Upper lobe of left lung (tissue), 6 donors: ENCODE measurements at regions not wholly inside any gene's neighbourhood (a gene's known extent, or its start where the extent isn't known, plus 50 kb on each side); places are given as distances from the start of the nearest gene placed in this dataset.
"Not testable (repeated sequence)": the region's sequence is repeated elsewhere in the genome, so short reads cannot be mapped to it uniquely, and the experiment has no call there.

Source experiments
- ATAC-seq, 2 donors: fragments of 200-7000 bp; cut with Tn5 transposase; one replicate each; pipeline ENCODE4 v1.9.1; 2022; ENCODE audit warnings: mild to moderate bottlenecking in 2 of 2, moderate library complexity in 2 of 2; ENCODE audit not compliant: low FRiP score in 2 of 2
- DNase-seq, 2 donors: peaks; one replicate each; pipeline ENCODE4 v3.0.0-alpha.2; 2019 to 2020
- H3K27ac ChIP-seq, 4 donors: fragments of 200-600 bp; sonication (generic); one replicate each; pipeline ENCODE4 v1.5.1; 2016 to 2019
- H3K27me3 ChIP-seq, 4 donors: fragments of 200-600 bp; sonication (generic); one replicate each; pipeline ENCODE4 v1.5.1; 2017 to 2019
- H3K36me3 ChIP-seq, 4 donors: fragments of 200-600 bp; sonication (generic); one replicate each; pipeline ENCODE4 v1.5.1; 2016 to 2019
- H3K4me1 ChIP-seq, 4 donors: fragments of 200-600 bp; sonication (generic); one replicate each; pipeline ENCODE4 v1.5.1; 2018 to 2019
- H3K4me3 ChIP-seq, 4 donors: fragments of 200-600 bp; sonication (generic); one replicate each; pipeline ENCODE4 v1.5.1; 2017 to 2019; ENCODE audit warnings: mild to moderate bottlenecking in 2 of 4, moderate library complexity in 1 of 4
- H3K9me3 ChIP-seq, 4 donors: fragments of 200-600 bp; sonication (generic); one replicate each; pipeline ENCODE4 v1.5.1; 2018 to 2019
- EP300 ChIP-seq, 4 donors: sonication (generic); formaldehyde crosslinking; IDR thresholded peaks; one replicate each; pipeline ENCODE4 v1.5.1; 2017; ENCODE audit warnings: antibody characterized with exemption in 4 of 4, control low read depth in 2 of 4
- POLR2A ChIP-seq, 4 donors: fragments of 450-650 bp; IDR thresholded peaks; one replicate each; pipeline ENCODE4 v1.5.1; 2016 to 2017; ENCODE audit warnings: antibody characterized with exemption in 4 of 4, mild to moderate bottlenecking in 2 of 4
- POLR2AphosphoS5 ChIP-seq, 2 donors: sonication (generic); formaldehyde crosslinking; IDR thresholded peaks; one replicate each; pipeline ENCODE4 v1.5.1; 2017; ENCODE audit warnings: antibody characterized with exemption in 2 of 2
- WGBS, 2 donors: methylation state at CpG; one replicate each; pipeline ENCODE4 v1.1.5; 2017 to 2018; 5-methylcytosine and 5-hydroxymethylcytosine counted together
- small RNA-seq, 4 donors: library from RNA; depleted of rRNA; stranded (forward); fragments of <200 nt; gene quantifications; one replicate each; pipeline ENCODE3, GENCODE V24; 2016
- TF ChIP-seq, protein P1 (sequence below), 6 experiments: fragments of 450-650 bp in 4 of 6; fragments of 200-600 bp in 2 of 6; sonication (generic) in 2 of 6; IDR thresholded peaks; one replicate each; pipeline ENCODE4 v1.5.1; 2016 to 2019; ENCODE audit warnings: antibody characterized with exemption in 6 of 6
- donor health status: DM: no; HTN: no; CAD: no; lungs with moderate emphysema.
- donor health status: DM: no; HTN: yes; CAD: no; lungs with severe emphysema.

DNA sequence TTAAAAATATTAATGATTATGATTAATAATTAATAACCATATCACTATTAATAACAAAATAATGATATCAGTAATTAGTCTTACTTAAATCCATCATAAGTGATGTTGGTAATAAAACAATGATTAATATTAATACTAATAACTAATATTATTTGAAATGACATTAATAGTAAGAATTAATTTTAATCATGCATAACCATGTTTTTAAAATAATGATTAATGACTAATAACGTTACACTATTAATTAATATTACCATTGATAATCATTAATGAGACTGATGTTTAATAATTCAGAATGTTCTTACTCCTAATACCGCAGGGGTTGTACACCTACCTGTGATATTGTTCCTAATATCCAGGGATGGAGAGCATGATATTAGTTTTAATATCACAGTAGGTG lies 53.4 kb upstream of the FRG2C start:
- no peaks in the 10 kb centered on the region for H3K9me3 ChIP-seq
- no peak overlapping the region for H3K27ac ChIP-seq
- ATAC-seq (no peak), DNase-seq (no peak)
- no peak overlapping the region for H3K4me3 ChIP-seq
- TF ChIP-seq POLR2AphosphoS5 (IDR thresholded peaks at IDR 0.05) (no peak), EP300 (IDR thresholded peaks at IDR 0.05) (no peak), POLR2A (IDR thresholded peaks at IDR 0.05) (no peak)
- TF ChIP-seq, protein P1, sequence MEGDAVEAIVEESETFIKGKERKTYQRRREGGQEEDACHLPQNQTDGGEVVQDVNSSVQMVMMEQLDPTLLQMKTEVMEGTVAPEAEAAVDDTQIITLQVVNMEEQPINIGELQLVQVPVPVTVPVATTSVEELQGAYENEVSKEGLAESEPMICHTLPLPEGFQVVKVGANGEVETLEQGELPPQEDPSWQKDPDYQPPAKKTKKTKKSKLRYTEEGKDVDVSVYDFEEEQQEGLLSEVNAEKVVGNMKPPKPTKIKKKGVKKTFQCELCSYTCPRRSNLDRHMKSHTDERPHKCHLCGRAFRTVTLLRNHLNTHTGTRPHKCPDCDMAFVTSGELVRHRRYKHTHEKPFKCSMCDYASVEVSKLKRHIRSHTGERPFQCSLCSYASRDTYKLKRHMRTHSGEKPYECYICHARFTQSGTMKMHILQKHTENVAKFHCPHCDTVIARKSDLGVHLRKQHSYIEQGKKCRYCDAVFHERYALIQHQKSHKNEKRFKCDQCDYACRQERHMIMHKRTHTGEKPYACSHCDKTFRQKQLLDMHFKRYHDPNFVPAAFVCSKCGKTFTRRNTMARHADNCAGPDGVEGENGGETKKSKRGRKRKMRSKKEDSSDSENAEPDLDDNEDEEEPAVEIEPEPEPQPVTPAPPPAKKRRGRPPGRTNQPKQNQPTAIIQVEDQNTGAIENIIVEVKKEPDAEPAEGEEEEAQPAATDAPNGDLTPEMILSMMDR (IDR thresholded peaks at IDR 0.05): no peak
- no peaks in the 10 kb centered on the region for H3K27me3 ChIP-seq
- no peaks in the 10 kb centered on the region for H3K4me1 ChIP-seq
- H3K36me3 ChIP-seq: no peaks in the 10 kb centered on the region
- WGBS, 2 donors: 75 to 86% methylated on average over 2 of the region's 2 CpGs

DNA sequence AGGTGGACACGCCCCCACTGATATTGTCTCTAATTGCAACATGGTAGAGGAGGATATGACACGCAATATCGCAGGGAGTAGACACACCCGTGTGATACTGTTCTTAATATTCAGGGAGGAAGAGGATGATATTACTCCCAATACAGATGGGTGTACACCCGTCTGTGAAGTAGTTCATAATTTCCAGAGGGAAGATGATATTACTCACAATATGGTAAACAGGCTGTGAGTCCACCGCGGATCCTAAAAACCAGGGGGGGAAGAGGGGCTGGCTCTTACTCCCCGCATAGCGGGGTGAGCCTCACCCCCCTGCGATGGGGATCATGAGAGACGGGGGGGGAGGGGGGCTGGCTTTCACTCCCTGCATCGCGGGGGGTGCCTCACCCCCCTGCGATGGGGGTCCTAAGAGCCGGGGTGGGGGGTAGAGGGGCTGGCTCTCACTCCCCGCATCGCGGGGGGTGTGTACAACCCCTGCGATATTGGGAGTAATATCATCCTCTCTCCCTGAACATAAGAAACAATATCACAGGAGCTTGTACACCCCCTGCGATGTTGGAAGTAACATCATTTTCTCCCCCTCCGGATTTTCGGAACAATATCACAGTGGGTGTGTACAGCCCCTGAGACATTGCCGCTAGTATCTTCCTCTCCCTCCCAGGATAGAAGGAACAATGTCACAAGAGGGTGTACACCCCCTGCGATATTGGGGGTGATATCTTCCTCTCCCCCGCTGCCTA lies 52.2 kb upstream of the FRG2C start:
- H3K9me3 ChIP-seq, H3K27ac ChIP-seq, H3K4me3 ChIP-seq, H3K27me3 ChIP-seq, ATAC-seq, DNase-seq, H3K36me3 ChIP-seq, H3K4me1 ChIP-seq: not testable (repeated sequence)
- WGBS, 2 donors: 57 to 60% methylated on average over 18 to 25 of the region's 25 CpGs

Small RNA genes lying in the stretch of these regions (small RNA-seq; reads per million reads assigned to genes)
- 0 reads per million in 4 donors for gene AC139453.1
- 0 reads per million in 4 donors for gene LSP1P2
- 0 reads per million in 4 donors for gene MIR4444-2
- 0 reads per million in 4 donors for gene RN7SL294P
- 0 reads per million in 4 donors for gene SNRPCP10
